Upper lobe of left lung (tissue), 4 donors: ENCODE measurements at regions not wholly inside any gene's neighbourhood (a gene's known extent, or its start where the extent isn't known, plus 50 kb on each side); places are given as distances from the start of the nearest gene placed in this dataset.

Experiments
- EP300 ChIP-seq, 4 donors: sonication (generic); formaldehyde crosslinking; IDR thresholded peaks; one replicate each; pipeline ENCODE4 v1.5.1; 2017; ENCODE audit warnings: antibody characterized with exemption in 4 of 4, control low read depth in 2 of 4
- POLR2A ChIP-seq, 4 donors: fragments of 450-650 bp; IDR thresholded peaks; one replicate each; pipeline ENCODE4 v1.5.1; 2016 to 2017; ENCODE audit warnings: antibody characterized with exemption in 4 of 4, mild to moderate bottlenecking in 2 of 4
- TF ChIP-seq, protein P1 (sequence below), 6 experiments: fragments of 450-650 bp in 4 of 6; fragments of 200-600 bp in 2 of 6; sonication (generic) in 2 of 6; IDR thresholded peaks; one replicate each; pipeline ENCODE4 v1.5.1; 2016 to 2019; ENCODE audit warnings: antibody characterized with exemption in 6 of 6

DNA sequence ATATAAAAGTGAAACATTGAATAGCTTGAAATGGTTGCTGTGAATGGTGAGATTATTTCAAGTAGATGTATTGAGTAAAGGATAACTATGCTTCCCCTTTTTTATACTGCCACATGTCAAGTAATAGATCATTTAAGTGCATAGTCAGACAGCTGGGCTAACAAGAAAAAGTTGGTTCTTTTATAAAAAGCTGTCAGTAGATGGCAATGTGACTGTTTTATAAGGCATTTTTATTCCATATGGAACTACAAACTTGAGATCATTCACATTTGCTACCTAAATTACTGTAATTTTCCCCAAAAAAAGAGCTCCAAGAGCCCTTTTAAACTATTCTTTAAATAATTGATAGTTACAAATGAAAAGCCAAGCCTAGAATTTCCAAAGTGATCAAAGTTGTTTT, 831.0 kb downstream of the C4orf33 start:
- TF ChIP-seq POLR2A (IDR thresholded peaks at IDR 0.05), result no peak
- no peak for TF ChIP-seq EP300 (IDR thresholded peaks at IDR 0.05)
- TF ChIP-seq, protein P1, sequence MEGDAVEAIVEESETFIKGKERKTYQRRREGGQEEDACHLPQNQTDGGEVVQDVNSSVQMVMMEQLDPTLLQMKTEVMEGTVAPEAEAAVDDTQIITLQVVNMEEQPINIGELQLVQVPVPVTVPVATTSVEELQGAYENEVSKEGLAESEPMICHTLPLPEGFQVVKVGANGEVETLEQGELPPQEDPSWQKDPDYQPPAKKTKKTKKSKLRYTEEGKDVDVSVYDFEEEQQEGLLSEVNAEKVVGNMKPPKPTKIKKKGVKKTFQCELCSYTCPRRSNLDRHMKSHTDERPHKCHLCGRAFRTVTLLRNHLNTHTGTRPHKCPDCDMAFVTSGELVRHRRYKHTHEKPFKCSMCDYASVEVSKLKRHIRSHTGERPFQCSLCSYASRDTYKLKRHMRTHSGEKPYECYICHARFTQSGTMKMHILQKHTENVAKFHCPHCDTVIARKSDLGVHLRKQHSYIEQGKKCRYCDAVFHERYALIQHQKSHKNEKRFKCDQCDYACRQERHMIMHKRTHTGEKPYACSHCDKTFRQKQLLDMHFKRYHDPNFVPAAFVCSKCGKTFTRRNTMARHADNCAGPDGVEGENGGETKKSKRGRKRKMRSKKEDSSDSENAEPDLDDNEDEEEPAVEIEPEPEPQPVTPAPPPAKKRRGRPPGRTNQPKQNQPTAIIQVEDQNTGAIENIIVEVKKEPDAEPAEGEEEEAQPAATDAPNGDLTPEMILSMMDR (IDR thresholded peaks at IDR 0.05), result no peak
